Amniotic stem cell (primary cell): ENCODE measurements at regions not wholly inside any gene's neighbourhood (a gene's known extent, or its start where the extent isn't known, plus 50 kb on each side); places are given as distances from the start of the nearest gene placed in this dataset.

Experiments used
- DNase-seq: peaks from one replicate; lab custom pipeline; 2025; lab: John Stamatoyannopoulos, UW

DNA sequence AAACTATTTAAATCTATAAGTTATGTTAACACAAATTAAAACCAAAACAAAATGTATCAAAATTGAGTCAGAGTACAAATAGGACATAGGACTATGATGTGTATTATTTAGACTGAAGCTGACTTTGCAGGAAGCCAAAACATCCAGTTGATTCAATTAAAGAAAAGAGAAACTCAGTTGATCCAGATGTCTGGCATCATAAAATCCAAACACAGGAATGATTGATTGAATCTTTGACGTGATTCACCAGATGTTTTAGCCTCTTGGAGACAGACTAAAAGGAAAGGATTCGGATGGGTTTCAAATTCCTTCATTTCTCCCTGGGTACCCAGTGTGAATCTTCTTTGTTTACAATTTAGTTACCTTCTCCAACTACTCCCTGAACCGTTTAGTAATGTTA lies 272.9 kb downstream of the IRS1 start:
- DNase-seq: no peak

DNA sequence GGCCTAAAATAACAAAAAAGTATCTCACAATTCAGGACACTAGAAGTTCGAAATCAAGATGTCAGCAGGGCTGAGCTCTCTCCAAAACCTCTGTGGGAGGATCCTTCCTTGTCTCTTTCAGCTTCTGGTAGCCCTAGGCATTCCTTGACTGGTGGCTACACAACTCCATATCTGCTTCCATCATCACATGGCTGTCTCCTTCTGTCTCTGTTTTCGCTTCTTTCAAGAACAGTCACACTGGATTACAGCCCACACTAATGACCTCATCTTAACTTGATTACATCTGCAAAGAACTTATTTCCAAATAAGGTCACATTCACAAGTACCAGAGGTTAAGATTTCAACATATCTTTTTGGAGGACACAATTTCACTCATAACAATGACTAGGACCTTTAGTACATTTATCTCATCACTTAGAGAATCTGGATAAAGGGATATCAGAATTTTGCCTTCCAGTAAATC lies 275.2 kb downstream of the IRS1 start:
- peak; percentile 38 for DNase-seq

DNA sequence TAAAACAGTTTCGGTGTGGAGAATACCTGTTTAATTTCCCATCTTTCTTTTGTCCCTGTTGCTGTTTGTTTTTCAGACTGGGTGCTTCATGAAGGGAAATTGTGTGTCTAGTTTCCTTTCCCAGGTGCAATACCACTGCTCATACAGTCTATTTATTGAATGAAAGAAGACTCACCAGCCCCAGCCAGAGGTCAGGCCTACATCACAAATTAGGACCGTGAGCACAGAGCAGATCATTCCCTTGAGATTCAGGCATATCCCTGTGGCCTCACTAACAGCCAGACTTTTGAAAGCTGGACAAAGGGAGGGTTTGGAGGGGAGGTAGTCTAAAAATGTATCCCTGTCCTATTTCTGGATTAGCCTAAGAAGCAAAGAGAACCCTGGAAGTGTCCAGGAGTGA lies 278.9 kb downstream of the IRS1 start:
- no peak for DNase-seq

DNA sequence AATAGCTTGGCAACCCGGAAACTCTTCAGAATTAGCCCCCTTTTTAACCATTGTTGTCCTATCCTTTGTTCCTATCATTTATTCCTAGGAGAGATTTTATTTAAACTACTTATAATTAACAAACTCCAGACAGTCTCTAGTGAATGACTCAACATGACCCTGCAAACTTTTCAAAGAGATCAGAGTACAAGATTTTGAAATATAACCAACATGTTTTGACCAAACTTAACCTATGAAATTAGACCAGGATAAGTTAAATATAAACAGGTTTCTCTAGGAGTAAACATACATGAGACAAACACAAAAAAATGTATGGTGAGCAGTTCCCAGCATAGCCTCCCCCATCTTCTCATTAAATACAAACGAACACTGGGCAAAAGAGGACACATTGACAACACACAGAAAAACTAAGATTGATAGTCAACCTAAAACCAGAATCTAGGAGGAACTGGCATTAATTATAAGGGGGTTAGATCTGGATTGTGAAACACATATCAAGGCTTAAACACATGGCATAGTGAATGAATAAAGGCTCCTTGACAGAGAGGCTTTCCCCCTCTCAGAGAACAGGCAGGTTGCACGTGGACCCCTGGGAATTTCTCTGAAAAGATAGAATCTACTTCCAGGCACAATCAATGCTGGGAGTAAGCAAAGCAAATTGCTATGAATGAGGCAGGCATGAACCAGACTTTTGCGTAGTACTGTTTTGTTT lies 284.1 kb downstream of the IRS1 start:
- no peak for DNase-seq

DNA sequence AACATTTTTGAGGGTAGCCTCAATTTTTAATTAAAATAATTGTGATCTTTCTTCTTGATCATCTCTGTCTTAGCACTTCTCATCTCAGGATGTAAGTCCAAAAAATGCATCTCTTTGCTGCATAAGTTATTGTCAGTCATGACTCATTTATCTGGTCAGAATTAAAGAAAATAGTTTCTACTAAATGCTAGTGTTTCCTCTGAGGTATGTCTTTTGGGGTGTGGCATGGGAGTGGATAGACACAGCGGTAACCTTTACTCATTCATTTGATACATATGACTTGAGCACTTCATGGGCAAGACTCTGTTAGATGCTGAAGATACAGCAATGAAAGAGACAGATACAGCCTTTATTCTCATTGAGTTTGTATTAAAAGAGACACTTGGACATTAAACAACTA lies 284.7 kb downstream of the IRS1 start:
- DNase-seq: no peak

DNA sequence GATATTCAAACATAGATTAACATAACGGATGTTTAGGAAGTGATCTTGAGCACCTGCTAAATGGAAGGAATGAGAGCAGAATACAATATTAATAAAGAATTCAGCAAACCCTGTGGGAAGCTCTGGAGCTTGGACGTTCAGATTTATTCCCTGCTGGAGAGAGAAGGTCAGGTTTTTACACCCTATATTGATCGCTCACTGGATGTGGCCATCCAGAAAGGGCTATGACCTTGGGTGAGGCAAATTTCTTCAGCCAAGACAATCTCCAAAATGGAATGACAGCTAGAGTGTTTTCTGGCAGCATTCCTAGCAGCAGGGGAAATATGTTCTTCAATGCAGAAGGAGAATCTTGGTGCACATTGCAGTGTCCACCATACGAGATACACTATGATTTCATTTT lies 288.3 kb downstream of the IRS1 start:
- no peak for DNase-seq

DNA sequence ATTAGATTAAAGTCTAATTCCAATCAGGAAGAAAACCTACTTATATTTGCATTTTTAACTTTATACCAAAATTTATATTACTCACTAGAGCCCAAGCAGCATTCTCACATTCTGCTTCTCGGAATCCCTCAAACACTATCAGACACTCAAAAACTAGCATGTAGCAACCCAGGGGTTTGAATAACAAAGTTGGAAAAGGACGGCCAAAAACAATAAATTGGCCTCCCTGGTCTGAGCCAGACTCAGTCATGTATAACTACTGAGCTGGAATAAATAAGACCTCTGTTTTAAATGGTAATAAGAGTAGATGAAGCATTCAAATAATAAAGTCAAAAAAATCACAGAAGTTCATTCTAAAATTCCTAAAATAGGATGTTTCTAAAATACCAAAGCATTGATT lies 290.9 kb downstream of the IRS1 start:
- DNase-seq: no peak

DNA sequence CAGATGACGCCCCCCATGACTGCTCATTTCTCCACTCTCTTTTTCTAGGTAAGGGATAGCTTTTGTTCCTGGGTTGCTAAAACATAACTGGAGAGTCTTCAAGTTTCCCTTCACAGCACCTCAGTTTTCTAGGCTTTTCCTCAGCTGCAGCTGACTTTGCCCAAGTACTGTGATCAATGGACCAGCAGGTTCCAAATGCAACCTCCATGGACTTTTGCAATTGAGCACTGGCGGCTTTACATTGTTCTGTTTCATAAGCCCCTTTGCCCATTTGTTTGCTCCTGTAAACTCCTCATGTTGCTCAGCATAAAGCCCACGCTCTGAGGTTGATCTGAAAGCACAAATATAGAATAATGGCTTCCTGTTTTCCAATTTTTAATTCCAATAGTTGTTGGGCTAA lies 291.6 kb downstream of the IRS1 start:
- no peak for DNase-seq

DNA sequence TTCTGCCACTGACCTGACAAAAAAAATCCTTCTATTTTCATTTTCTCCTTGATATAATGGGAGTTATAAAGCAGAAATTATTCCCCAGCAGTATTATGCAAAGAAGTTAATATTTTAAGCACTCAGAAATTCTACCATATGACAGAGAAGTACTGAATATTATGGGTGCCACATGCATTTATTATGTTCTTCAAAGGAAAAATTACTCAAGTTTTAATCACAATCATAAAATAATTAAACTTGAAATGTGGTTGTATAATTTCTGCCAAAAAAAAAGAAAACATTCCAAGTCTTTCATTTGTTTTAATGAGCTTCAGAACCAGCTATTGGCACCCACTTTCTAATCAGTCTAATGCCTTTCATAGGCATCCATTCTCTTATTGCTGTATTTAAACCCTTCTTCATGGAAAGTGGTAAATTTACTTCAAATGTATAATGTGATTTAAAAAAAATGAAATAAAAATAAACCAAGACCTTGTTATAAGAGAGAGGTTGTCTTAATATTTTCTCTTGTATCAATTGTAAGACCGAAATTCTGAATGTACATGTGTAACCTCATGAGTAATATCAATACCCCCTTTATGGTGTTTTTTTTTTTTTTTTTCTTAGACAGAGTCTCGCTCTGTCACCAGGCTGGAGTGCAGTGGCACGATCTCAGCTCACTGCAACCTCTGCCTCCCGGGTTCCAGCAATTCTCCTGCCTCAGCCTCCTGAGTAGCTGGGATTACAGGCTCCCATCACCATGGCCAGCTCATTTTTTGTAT lies 302.3 kb downstream of the IRS1 start:
- no peak for DNase-seq

DNA sequence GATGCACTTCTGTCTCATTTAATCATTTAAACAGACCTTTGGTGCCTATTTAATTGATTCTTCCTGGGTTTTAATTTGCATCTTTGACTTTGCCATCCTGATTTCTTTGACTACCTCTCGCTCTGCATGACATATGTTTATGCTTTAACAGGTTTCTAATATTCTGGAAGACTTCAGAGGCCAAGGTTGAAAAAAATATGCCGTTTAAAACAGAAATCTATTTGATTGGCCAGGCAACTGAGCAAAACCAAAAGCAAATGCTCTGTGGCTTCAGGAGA lies 303.4 kb downstream of the IRS1 start:
- no peak for DNase-seq

DNA sequence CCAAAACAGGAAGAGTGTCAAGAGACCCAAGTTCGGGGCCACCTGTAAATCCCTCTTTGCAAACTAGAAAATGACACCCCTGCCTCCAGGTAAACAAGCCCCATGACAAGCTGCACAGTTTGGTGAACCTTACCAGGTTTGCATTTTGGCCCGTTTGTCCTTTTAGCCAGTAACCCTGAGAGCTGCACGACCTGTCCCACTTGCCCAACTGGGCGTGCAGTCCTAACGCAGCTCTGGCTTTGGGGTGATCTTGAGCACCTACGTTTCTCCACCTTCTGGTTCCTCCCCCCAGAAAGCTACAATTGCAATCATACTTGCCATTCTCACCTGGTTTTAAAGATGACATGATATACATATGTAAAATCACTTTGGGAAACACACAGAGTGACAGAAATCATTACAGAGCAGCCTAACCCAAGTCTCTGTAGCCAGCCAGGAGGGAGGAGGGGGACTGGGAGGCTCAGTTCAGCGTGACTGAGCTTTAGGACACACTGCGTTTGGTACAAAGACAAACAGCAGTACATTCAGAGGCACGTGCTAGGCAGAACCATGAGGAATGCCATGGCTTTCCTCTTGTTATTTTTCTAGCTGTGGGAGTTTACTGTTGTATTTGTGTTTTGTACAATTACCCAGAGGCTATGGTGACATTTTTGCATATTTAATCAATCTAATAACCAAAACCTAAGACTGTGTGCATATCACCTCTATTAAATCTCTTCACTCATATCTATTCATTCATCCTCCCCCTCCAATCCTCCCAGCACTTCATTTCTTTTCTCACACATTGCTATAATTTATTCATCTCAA lies 304.0 kb downstream of the IRS1 start:
- DNase-seq: no peak

DNA sequence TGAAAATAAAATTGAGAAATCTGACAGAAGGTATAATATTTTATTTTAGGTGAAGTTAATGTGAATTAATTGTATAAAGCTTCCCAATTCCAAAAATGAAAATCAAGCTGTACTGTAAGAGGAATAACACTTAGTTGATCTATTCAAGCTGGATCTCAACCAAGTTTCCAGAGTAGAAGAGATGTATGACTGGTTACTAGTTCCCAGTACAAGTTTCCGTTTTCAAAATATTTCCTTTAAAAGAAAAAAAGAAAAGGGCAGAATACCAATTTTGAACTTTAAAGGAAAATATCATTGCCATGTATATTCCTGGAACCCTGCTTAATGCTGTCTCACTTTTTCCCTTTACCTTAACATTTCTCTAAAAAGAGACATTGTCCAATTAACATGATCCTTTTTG lies 308.5 kb downstream of the IRS1 start:
- no peak for DNase-seq

DNA sequence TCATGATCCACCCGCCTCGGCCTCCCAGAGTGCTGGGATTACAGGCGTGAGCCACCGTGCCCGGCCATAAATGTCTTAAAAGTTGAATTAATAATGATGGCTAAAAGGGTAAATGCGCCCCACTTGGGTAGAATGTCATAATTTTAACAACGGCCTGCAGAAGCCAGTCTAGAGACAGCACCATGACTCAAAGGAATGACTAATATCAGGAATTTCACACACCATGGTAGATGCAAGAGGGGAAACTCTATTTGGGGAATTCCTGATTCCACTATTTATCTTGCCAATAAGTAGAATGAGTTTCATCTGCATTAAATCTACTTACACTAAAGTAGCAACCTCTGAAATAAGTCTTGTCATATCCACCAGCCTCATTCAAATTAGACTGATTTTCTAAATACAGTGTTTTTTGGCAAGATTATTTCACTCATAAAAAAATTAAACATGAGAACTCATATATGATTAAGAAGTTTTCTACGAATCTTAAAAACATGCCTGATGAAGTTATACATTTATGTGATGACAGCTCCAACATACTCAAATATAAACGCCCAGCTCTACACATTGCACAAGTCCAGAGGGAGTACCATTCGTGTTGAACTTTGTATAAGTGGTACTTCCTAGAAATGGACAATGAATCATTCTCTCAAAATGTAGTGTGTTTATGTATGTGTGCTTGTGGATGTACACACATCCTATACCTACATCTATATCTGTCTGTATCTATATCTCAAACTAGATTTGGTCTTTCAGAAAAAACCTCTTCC lies 309.7 kb downstream of the IRS1 start:
- peak; percentile 49 for DNase-seq

DNA sequence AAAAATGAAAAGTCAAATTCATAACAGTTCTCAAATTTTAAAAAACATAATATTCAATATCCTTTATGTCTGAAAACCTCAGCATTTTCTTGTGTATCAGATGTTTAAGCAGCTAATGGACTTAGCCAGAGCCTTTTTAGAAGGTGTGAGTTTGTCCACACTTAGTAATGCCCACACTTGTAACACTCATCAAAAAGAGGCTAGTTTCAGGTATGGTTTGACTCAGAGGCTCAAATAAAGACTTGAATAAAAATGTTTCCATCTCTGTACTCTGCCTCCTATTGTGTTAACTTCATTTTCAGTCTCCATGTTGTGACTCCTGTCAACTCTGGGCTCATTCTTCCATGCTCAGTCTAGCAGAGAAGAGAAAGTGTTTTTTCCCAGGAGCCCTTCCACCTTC lies 311.6 kb downstream of the IRS1 start:
- no peak for DNase-seq

DNA sequence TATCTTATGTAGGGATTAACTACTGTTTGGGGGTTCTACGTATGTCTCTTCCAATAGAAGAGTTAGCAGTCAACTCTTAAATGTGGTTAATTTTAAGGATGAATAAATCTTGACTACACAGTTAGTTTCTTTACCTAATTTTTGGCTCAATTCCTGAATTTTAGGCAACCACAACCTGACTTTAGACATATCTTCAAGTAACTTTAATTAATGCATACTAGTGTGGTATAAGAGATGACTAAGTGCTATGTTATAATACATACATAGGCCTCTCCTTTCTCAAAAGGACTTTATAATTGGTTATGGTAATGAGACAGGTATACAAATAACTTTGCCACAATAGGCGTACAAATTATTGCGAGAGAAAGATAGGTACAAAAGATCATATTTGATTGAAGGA lies 312.0 kb downstream of the IRS1 start:
- DNase-seq: no peak

DNA sequence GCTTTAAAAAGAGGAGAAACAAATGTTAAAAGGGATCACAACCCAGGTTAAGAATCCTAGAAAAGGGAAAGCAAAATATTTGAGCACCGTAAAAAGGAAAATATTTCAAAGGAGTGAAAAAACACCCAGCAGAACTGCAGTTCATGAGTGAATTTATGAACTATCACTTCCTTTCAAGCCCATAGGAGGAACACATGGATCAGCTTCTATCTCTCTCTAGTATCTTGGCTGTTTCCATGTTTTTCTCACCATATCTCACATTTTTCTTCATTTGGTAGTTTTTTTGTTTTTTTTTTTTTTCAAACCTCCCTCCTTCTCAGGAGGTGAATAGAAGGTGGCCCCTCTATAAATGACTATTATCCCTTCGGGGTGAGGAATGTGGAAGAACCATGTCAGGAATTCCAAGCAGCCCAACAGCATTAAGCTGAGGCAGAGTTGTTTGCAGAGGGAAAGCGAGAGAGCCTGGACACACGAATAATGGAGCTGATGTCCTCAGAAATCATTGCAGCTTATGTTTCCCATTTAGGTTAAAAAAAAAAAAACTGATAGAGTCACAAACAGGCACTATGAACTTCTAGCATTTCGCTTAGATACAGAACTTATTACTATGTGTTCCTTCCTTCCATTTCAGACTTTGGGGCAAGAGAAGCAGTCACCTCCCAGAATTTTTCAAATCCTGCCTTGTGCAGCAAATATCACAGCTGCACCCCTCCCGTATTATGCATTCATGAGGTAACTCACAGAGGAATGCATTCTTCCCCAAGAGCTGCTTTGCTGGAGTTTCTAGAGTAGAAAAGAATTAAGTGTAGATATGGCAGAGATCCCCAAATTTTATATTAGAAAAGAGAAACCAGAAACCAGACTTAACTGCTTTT lies 315.6 kb downstream of the IRS1 start:
- peak; percentile 9 for DNase-seq

DNA sequence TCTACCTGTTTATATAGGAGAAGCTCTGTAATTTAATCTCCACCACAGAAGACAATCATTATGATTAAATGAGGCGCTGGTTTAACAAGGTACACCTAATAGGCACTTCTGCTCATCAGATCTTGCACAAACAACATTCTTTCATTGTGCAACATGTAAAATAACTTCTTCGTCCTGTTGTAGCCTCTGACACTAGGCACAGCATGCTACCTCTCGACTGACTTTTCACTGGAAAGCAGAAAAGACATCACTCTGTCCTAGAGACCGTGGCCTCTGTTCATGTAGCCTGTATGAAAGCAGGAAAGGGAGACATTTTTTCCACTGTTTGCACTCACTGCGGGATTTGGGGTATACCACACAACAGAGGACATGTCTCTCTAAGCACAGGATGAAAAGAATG lies 316.5 kb downstream of the IRS1 start:
- no peak for DNase-seq

DNA sequence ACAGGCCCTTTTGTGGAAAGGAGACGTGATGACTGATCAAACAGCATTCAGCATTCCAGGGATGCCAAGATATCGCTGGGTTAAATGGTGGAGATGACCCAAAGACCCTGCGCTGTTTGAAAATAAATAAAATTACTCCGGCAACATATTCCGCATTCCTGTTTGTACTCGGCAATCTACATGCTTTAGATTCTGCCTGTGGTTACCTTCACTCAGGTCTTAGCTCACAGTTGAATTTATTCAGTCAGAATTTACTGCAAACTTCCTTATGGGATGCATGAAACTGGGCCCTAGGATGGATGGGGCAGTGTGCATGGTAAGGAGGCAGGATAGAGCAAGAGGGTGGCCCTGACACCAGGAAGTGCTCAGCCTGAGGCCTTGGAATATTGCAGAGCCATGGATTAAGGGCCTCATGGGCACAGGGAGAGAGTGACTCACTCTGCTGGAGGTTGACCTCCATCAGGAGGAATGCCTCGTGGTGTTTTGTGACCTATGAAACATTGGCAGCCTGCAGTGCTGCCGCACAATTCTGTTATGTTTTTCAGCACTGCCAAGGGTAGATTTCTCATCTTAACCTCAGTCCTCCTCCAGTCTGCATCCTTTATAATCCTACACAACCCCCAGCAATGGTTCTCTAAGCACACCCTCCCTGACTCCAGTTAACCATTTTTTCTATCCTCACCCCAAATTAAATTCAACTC lies 321.4 kb downstream of the IRS1 start:
- peak; percentile 86 for DNase-seq

DNA sequence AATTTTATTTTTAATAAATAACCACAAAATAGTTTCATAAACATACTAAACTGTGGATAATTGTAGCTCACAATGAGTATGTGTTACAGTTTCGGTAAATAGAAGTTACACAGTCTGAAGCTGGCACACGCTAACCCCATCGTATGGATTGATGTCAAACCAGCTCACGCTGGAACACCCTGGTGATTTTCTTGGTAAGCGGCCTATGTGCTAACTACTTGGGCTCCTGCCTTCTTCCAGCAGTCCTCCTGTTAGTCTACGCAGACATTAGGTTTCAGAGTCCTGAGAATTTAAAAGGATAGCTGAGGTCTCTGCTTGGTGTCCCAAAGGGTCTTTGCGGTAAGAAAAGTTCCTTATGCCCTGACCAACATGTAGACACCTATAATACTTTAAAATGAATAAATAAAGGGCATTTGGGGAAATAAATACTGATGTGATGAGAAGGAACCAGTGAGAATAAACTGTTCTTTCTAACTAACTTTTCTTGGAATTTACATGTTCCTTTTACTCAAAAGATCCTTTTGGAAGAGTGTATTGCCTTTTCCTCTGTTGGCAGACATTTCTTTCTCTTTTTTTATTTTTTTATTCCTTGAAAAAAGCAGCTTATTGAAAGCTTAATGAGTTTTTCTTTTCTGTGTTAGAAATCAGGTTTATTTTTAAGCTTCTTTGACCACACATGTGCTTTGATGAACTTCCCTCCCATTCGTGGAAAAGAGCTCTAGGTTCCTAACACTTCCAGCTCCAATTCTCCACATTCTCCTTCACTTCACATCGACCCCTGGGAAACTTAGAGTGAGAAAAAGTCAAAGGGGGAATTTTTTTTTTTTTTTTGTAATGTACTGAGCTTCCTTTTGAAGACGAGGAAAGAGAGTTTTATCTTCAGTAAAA lies 322.2 kb downstream of the IRS1 start:
- no peak for DNase-seq

DNA sequence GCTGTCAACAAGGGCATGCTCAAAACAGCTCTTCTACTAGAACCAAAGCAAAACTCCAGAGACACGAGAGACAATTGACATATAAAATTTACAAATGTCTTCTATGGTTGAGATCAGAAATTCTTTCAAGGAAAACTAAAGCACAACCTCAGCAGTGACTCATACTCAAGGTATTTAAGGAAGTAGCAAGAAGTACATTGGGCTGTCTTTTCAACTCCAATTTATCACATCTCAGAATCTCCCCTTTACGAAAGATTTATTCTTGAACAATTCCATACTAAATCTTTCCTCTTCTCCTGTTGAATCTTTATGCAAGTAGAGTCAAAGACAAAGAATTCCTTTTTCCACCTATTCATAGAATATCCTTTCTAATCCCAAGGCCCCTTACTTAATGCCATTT lies 324.0 kb downstream of the IRS1 start:
- DNase-seq: peak; percentile 45
